IMR-90 (cell line): ENCODE measurements at regions not wholly inside any gene's neighbourhood (a gene's known extent, or its start where the extent isn't known, plus 50 kb on each side); places are given as distances from the start of the nearest gene placed in this dataset.

Experiments used
- ATAC-seq: fragments of 200-7000 bp; cut with Tn5 transposase; 2 replicates; pipeline ENCODE4 v1.9.1; 2020; ENCODE audit warnings: low read depth, mild to moderate bottlenecking, moderate library complexity
- BruUV-seq: library from RNA; stranded (reverse); fragments of 400-500 nt; replicated peaks from 2 replicates; lab custom pipeline; 2021; lab: Mats Ljungman, UMichigan
- CTCF ChIA-PET: fragments of 300-600 bp; formaldehyde crosslinking; extraction: SDS; loops from one replicate; lab custom pipeline; 2021; ENCODE audit warnings: antibody characterized with exemption; lab: Yijun Ruan, JAX
- POLR2A ChIA-PET: fragments of 300-600 bp; sonication (Branson Sonifier 250); formaldehyde crosslinking; loops from one replicate; lab custom pipeline; 2022; ENCODE audit warnings: antibody characterized with exemption; ENCODE audit not compliant: unreplicated experiment; lab: Charles Lee
- DNase-seq: peaks from one replicate; pipeline ENCODE4 v3.0.0; 2013
- H2AFZ ChIP-seq: replicated peaks from 2 replicates; pipeline ENCODE3; 2013; ENCODE audit warnings: low read length, mild to moderate bottlenecking; ENCODE audit not compliant: poor library complexity
- H2AK5ac ChIP-seq: 2 replicates; pipeline ENCODE4 v1.6.1; 2013; ENCODE audit warnings: low read depth, low read length, inconsistent platforms
- H2AK9ac ChIP-seq: replicated peaks from 2 replicates; pipeline ENCODE3; 2013; ENCODE audit warnings: mild to moderate bottlenecking, low read depth, low read length, moderate library complexity; ENCODE audit not compliant: poor library complexity
- H2BK120ac ChIP-seq: 2 replicates; pipeline ENCODE4 v1.6.1; 2013; ENCODE audit warnings: low read depth, low read length, inconsistent platforms
- H2BK15ac ChIP-seq: 3 replicates; pipeline ENCODE4 v1.6.1; 2013; ENCODE audit warnings: low read depth, low read length, inconsistent platforms
- H2BK20ac ChIP-seq: 2 replicates; pipeline ENCODE4 v1.6.1; 2013; ENCODE audit warnings: low read depth, mild to moderate bottlenecking, inconsistent platforms, low read length, moderate library complexity
- H2BK5ac ChIP-seq: 2 replicates; pipeline ENCODE4 v1.6.1; 2013; ENCODE audit warnings: mild to moderate bottlenecking, low read depth, low read length, inconsistent platforms; ENCODE audit not compliant: poor library complexity, severe bottlenecking
- H3K14ac ChIP-seq: replicated peaks from 2 replicates; pipeline ENCODE4 v1.6.1; 2013; ENCODE audit warnings: low read depth, low read length, inconsistent platforms
- H3K18ac ChIP-seq: 2 replicates; pipeline ENCODE4 v1.6.1; 2013; ENCODE audit warnings: low read depth, low read length, control low read depth
- H3K23ac ChIP-seq: 2 replicates; pipeline ENCODE4 v1.6.1; 2013; ENCODE audit warnings: low read depth, low read length, inconsistent platforms
- H3K27ac ChIP-seq: 2 replicates; pipeline ENCODE4 v1.5.1; 2013; ENCODE audit warnings: mild to moderate bottlenecking, control low read depth, low read length; ENCODE audit not compliant: insufficient read depth
- H3K27me3 ChIP-seq: 2 replicates; pipeline ENCODE4 v1.6.1; 2013; ENCODE audit warnings: low read length; ENCODE audit not compliant: control insufficient read depth, insufficient read depth
- H3K36me3 ChIP-seq: 2 replicates; pipeline ENCODE4 v1.6.1; 2013; ENCODE audit warnings: low read length, mixed read lengths; ENCODE audit not compliant: control insufficient read depth, insufficient read depth
- H3K4ac ChIP-seq: 2 replicates; pipeline ENCODE4 v1.6.1; 2013; ENCODE audit warnings: low read depth, low read length, inconsistent platforms
- H3K4me1 ChIP-seq: 2 replicates; pipeline ENCODE4 v1.6.1; 2013; ENCODE audit warnings: low read length, mixed read lengths; ENCODE audit not compliant: control insufficient read depth, insufficient read depth
- H3K4me2 ChIP-seq: 2 replicates; pipeline ENCODE4 v1.6.1; 2013; ENCODE audit warnings: low read depth, mild to moderate bottlenecking, control low read depth, low read length, moderate library complexity
- H3K4me3 ChIP-seq: 2 replicates; pipeline ENCODE4 v1.5.1; 2013; ENCODE audit warnings: low read depth, mild to moderate bottlenecking, control low read depth, low read length, moderate library complexity; ENCODE audit not compliant: insufficient read depth
- H3K56ac ChIP-seq: 2 replicates; pipeline ENCODE4 v1.6.1; 2013; ENCODE audit warnings: low read length, inconsistent platforms; ENCODE audit not compliant: insufficient read depth; ENCODE audit errors: extremely low read depth
- H3K79me1 ChIP-seq, 2 experiments: 2 replicates each; pipeline ENCODE4 v1.6.1; 2013; ENCODE audit warnings: low read length in 2 of 2, inconsistent platforms in 1 of 2, low read depth in 1 of 2
- H3K9ac ChIP-seq: 2 replicates; pipeline ENCODE4 v1.6.1; 2013; ENCODE audit warnings: low read depth, low read length, control low read depth
- H3K9me1 ChIP-seq: 2 replicates; pipeline ENCODE4 v1.6.1; 2013; ENCODE audit warnings: low read length, inconsistent platforms; ENCODE audit not compliant: insufficient read depth
- H3K9me3 ChIP-seq: 2 replicates; pipeline ENCODE4 v1.6.1; 2013; ENCODE audit warnings: low read length; ENCODE audit not compliant: control insufficient read depth, insufficient read depth
- H4K20me1 ChIP-seq: 2 replicates; pipeline ENCODE4 v1.6.1; 2013; ENCODE audit warnings: low read length, inconsistent platforms; ENCODE audit not compliant: insufficient read depth
- H4K5ac ChIP-seq: 2 replicates; pipeline ENCODE4 v1.6.1; 2013; ENCODE audit warnings: mild to moderate bottlenecking, low read depth, low read length, control low read depth
- H4K8ac ChIP-seq, 2 experiments: 2 replicates each; pipeline ENCODE4 v1.6.1; 2013; ENCODE audit warnings: low read depth in 2 of 2, low read length in 2 of 2, control low read depth in 1 of 2, inconsistent platforms in 1 of 2
- H4K91ac ChIP-seq: 2 replicates; pipeline ENCODE4 v1.6.1; 2013; ENCODE audit warnings: low read depth, low read length, inconsistent platforms; ENCODE audit not compliant: insufficient read depth
- MAFK ChIP-seq: IDR thresholded peaks from 2 replicates; pipeline ENCODE4 v1.6.1; 2012; ENCODE audit warnings: low read depth, low read length, improper control_type of control experiment
- RCOR1 ChIP-seq: IDR thresholded peaks from 2 replicates; pipeline ENCODE4 v1.6.1; 2012; ENCODE audit warnings: mild to moderate bottlenecking, low read length, improper control_type of control experiment; ENCODE audit not compliant: insufficient replicate concordance
- RFX5 ChIP-seq: IDR thresholded peaks from 2 replicates; pipeline ENCODE4 v1.8.0; 2012; ENCODE audit warnings: low read depth, mild to moderate bottlenecking, low read length, moderate library complexity
- WGBS, 2 experiments: methylation state at CpG; one replicate each; pipeline versions ENCODE4 v1.1.5 to v1.1.7; 2013; ENCODE audit warnings: missing lambda C conversion rate in 2 of 2; ENCODE audit not compliant: insufficient read length in 1 of 2; ENCODE audit errors: extremely low coverage in 2 of 2; 5-methylcytosine and 5-hydroxymethylcytosine counted together
- dilution Hi-C: fragments of 300-500 bp; cut with HindIII; formaldehyde crosslinking; loops from one replicate; pipeline ENCODE4 v1.14.3; 2018; ENCODE audit warnings: low sequenced_read_pairs; ENCODE audit not compliant: unreplicated experiment
- in situ Hi-C: fragments of 300-500 bp; cut with MboI; formaldehyde crosslinking; loops from 3 replicates; pipeline ENCODE4 v1.14.3; 2019; ENCODE audit warnings: low sequenced_read_pairs, inconsistent platforms, mixed read lengths
- intact Hi-C: fragments of 100-400 bp; cut with micrococcal nuclease; formaldehyde crosslinking; loops from 2 replicates; pipeline ENCODE4 v1.10.0; 2022
- TF ChIP-seq, protein P1 (sequence below): fragments of 150-350 bp; IDR thresholded peaks from 2 replicates; pipeline ENCODE4 v1.6.1; 2016; ENCODE audit warnings: low read depth, mild to moderate bottlenecking, low read length, moderate library complexity, borderline replicate concordance

DNA sequence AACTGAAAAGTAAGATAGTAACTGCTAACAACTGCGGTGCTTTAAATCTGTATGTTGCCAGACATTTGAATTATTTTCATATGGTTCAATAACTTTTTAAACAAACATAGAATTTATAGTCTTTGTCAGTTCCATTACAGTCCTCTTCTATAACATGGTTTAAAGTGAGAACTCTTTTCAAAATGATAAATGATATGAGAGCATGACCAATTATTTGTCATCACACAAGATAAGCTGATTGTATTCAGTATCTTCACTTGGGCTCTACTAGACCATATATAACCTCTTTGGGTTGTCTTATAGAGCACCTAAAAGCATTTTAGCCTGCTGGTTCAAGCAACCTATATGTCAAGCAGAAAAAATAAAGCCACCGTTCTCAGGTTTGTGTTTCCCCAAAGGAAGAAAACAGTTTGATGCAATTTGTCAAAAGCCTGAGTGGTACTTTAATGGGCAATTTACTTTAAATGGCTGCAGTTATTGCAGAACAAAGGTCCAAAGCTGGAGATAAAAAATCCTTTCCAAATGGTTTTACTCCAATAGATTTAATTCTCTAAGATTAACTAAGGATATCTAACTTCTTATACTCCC, 298.4 kb downstream of the FSIP2 start:
- Histone ChIP-seq H4K8ac (no peak overlapping the region), H3K27ac (no peak overlapping the region), H3K23ac (no peak overlapping the region), H3K4me2 (no peak overlapping the region), H3K4me3 (no peak overlapping the region), H2BK5ac (no peak overlapping the region), H3K9me1 (no peaks in the 10 kb centered on the region), H2BK120ac (no peak overlapping the region), H3K79me1 (no peaks in the 10 kb centered on the region), H3K4me1 (no peaks in the 10 kb centered on the region), H3K9ac (no peak overlapping the region), H3K56ac (no peak overlapping the region), H3K36me3 (no peaks in the 10 kb centered on the region), H4K5ac (no peak overlapping the region), H3K9me3 (no peaks in the 10 kb centered on the region), H3K27me3 (no peaks in the 10 kb centered on the region), H2BK20ac (no peak overlapping the region), H3K18ac (no peak overlapping the region), H4K20me1 (no peaks in the 10 kb centered on the region), H2AK5ac (no peak overlapping the region), H3K14ac (no peak overlapping the region), H4K91ac (no peak overlapping the region), H2BK15ac (no peak overlapping the region), H2AK9ac (no peak overlapping the region), H3K4ac (no peak overlapping the region), H2AFZ (no peak overlapping the region)
- BruUV-seq = no TSS peak
- intact Hi-C loops = no loop called here
- in situ Hi-C loops = no loop called here
- ChIA-PET CTCF (no interaction called here), POLR2A (no interaction called here)
- dilution Hi-C loops = no loop called here
- ATAC-seq (no peak), DNase-seq (no peak)
- TF ChIP-seq RFX5 (no peak), RCOR1 (no peak), MAFK (no peak)
- TF ChIP-seq, protein P1, sequence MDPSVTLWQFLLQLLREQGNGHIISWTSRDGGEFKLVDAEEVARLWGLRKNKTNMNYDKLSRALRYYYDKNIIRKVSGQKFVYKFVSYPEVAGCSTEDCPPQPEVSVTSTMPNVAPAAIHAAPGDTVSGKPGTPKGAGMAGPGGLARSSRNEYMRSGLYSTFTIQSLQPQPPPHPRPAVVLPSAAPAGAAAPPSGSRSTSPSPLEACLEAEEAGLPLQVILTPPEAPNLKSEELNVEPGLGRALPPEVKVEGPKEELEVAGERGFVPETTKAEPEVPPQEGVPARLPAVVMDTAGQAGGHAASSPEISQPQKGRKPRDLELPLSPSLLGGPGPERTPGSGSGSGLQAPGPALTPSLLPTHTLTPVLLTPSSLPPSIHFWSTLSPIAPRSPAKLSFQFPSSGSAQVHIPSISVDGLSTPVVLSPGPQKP = no peak
- no CpG with 5 or more reads among the region's 2 CpGs for WGBS, 2 experiments
